Right lobe of liver (tissue), 4 donors: ENCODE measurements at regions not wholly inside any gene's neighbourhood (a gene's known extent, or its start where the extent isn't known, plus 50 kb on each side); places are given as distances from the start of the nearest gene placed in this dataset.

Experiments used
- POLR2A ChIP-seq: fragments of 450-650 bp; IDR thresholded peaks from one replicate; pipeline ENCODE4 v1.6.1; 2017; ENCODE audit warnings: antibody characterized with exemption, mild to moderate bottlenecking
- TF ChIP-seq, protein P1 (sequence below), 4 donors: fragments of 200-600 bp in 3 of 4; fragments of 450-650 bp in 1 of 4; IDR thresholded peaks; one replicate each; pipeline versions ENCODE4 v1.5.1 to v1.8.0; 2016 to 2022; ENCODE audit warnings: antibody characterized with exemption in 4 of 4, mild to moderate bottlenecking in 2 of 4
- donor health status: DM: no; HTN: no; CAD: no.
- donor health status: DM: no; HTN: no; CAD: no.
- donor health status: DM: no; HTN: yes; CAD: no.

DNA sequence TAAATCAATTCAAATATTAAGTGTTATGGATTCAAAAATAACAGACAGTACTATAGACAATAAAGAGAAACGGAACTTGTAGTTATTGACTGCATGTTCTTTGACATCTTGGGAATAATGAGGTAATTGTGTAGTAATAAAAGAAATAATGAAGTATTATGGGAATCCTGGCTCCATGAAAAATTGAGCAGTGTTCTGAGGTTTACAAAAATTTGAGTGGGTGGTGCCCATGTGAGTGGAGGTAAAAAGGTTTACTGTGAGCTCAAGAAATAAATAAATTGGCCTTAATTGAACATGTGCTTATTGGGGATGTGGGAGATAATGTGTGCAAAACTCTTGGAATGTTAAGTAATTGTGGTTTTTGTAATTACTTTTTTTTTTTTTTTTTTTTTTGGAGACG, 1013.7 kb upstream of the GJE1 start:
- TF ChIP-seq, protein P1, sequence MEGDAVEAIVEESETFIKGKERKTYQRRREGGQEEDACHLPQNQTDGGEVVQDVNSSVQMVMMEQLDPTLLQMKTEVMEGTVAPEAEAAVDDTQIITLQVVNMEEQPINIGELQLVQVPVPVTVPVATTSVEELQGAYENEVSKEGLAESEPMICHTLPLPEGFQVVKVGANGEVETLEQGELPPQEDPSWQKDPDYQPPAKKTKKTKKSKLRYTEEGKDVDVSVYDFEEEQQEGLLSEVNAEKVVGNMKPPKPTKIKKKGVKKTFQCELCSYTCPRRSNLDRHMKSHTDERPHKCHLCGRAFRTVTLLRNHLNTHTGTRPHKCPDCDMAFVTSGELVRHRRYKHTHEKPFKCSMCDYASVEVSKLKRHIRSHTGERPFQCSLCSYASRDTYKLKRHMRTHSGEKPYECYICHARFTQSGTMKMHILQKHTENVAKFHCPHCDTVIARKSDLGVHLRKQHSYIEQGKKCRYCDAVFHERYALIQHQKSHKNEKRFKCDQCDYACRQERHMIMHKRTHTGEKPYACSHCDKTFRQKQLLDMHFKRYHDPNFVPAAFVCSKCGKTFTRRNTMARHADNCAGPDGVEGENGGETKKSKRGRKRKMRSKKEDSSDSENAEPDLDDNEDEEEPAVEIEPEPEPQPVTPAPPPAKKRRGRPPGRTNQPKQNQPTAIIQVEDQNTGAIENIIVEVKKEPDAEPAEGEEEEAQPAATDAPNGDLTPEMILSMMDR (IDR thresholded peaks at IDR 0.05) = no peak
- no peak for TF ChIP-seq POLR2A
